HG02623 (cell line): ENCODE measurements at regions not wholly inside any gene's neighbourhood (a gene's known extent, or its start where the extent isn't known, plus 50 kb on each side); places are given as distances from the start of the nearest gene placed in this dataset.
"Not testable (repeated sequence)": the region's sequence is repeated elsewhere in the genome, so short reads cannot be mapped to it uniquely, and the experiment has no call there.

Experiments
- ATAC-seq: cut with Tn5 transposase; IDR thresholded peaks from one replicate; pipeline ENCODE4 v1.9.1; 2021; ENCODE audit warnings: moderate library complexity; ENCODE audit not compliant: unreplicated experiment

GRCh38 chr7:110514975-110515551, 575.9 kb upstream of the LRRN3 start:
- not testable (repeated sequence) for ATAC-seq

DNA sequence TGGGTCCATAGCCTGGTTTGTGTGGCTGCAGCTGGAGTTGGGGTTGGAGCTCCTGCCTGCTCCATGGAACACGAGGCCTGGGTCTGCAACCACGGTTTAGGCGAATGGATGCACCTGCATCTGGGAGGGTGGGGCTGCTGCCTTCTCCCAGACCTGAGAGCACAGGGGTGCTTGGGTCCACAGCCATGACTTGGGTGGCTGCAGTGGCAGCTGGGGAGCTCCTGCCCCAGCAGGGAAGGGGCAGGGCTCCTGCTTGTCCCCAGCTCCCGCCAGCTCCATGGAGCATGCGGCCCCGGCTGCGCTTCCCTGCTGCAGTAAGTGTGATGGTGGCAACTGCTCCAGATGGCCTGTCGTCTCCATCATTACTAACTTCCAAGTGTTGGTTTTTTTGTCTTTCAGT, 571.1 kb upstream of the LRRN3 start:
- ATAC-seq: no peak

GRCh38 chr7:110521357-110521911, 569.5 kb upstream of the LRRN3 start:
- no peak for ATAC-seq

GRCh38 chr7:110522061-110522760, 568.7 kb upstream of the LRRN3 start:
- ATAC-seq: no peak

DNA sequence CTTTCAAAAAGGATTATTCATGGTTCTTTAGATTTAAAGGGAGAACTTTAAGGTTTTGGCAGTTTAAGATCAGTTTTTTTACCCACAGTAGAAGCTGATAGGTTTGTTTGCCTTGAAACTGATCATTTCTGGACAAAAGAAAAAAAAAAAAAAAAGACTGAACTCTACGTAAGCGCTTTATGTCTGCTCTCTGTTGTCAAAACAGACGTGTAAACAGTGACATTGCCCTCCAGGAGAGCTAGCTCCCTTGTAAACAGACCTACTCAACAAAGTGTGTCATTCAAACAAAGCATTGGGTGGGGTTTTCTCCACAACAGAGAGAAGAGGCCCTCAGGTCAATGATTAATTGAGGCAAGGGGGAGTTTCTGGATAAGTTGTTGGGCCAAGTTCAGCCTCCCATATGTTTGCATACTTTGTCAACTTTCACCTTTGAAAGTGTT, 568.1 kb upstream of the LRRN3 start:
- ATAC-seq: no peak

- ATAC-seq: no peak
Observed at GRCh38 chr7:110529175-110529574, 561.8 kb upstream of the LRRN3 start.

GRCh38 chr7:110531186-110531585, 559.7 kb upstream of the LRRN3 start:
- no peak for ATAC-seq

GRCh38 chr7:110534241-110534931, 556.5 kb upstream of the LRRN3 start:
- no peak for ATAC-seq

DNA sequence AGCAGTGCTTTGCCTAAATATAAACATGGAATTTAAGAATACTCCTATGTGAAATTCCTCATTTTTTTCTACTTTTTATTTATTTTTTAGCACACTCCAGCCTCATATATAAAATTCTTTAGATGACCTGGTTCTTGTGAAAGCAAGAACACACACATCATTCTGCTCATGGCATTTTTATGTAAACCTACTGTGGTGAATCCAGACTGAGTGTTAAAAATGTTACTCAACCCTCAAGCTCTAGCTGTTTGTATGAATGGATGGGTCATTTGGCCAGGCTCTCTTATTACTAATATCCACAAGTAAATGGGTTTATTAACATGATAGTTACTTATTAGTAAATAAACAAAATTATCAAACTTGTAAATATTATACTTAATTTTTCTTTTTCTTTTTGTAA, 551.7 kb upstream of the LRRN3 start:
- ATAC-seq: no peak

DNA sequence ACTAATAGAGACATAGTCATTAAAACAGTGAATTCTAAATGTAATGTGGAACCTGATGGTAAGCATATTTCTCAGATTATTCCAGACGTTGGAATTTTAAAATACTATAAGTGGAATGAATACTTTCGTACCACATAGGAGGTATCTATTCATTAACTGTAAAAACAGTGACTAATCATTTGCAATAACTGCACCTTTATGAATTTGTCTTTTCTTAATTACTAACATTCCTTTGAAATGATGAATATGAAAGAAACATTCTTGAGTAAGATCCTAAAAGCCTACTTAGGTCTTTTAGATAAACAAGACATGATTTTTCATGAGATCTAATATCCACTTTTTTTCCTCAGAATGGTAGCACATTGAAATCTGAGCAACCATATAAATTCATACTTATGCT, 549.0 kb upstream of the LRRN3 start:
- ATAC-seq: no peak

- no peak for ATAC-seq
Observed at GRCh38 chr7:110544194-110544593, 546.7 kb upstream of the LRRN3 start.

- no peak for ATAC-seq
Observed at GRCh38 chr7:110548372-110548771, 542.6 kb upstream of the LRRN3 start.

DNA sequence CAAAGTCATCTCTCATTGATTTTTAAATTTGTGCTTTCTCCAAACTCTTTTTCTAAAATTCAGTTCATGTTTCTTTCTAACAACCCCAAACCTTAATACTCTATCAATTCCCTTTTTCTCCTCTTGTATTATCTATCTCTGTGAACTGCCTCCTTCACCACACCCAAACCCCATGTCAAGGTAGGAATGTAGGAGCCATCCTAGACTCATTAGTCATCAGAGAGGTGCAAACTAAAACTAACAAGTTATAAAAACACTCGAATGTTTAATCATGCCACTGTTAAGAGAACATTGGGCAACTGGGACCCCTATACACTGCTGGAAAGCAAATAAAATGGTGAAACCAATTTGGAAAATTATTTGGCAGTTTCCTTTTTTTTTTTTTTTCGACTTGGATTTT, 533.8 kb upstream of the LRRN3 start:
- no peak for ATAC-seq

DNA sequence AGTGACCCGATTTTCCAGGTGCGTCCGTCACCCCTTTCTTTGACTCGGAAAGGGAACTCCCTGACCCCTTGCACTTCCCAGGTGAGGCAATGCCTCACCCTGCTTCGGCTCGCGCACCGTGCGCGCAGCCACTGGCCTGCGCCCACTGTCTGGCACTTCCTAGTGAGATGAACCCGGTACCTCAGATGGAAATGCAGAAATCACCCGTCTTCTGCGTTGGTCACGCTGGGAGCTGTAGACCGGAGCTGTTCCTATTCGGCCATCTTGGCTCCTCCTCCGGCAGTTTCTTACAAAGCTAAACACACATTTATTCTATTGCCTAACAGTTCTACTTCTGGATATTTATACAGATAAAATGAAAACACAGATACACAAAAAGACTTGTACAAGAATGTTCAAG, 527.6 kb upstream of the LRRN3 start:
- not testable (repeated sequence) for ATAC-seq

GRCh38 chr7:110564246-110564645, 526.7 kb upstream of the LRRN3 start:
- no peak for ATAC-seq

GRCh38 chr7:110568388-110568787, 522.5 kb upstream of the LRRN3 start:
- ATAC-seq: no peak

DNA sequence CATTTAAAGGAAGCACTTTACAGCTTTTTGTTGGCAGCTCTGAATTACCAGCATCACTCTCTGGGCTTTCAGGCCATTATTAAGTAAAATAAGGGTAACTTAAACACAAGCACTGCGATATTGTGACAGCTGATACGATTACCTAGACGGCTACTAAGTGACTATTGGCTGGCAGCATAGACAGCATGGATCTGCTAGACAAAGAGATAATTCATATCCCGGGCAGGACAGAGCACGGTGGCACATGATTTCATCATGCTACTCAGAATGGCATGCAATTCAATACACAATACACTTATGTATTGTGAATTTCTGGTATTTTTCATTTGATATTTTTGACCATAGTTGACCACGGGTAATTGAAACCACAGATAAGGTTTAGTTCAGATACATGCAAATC, 522.0 kb upstream of the LRRN3 start:
- no peak for ATAC-seq

- no peak for ATAC-seq
Observed at GRCh38 chr7:110569486-110570205, 521.3 kb upstream of the LRRN3 start.

DNA sequence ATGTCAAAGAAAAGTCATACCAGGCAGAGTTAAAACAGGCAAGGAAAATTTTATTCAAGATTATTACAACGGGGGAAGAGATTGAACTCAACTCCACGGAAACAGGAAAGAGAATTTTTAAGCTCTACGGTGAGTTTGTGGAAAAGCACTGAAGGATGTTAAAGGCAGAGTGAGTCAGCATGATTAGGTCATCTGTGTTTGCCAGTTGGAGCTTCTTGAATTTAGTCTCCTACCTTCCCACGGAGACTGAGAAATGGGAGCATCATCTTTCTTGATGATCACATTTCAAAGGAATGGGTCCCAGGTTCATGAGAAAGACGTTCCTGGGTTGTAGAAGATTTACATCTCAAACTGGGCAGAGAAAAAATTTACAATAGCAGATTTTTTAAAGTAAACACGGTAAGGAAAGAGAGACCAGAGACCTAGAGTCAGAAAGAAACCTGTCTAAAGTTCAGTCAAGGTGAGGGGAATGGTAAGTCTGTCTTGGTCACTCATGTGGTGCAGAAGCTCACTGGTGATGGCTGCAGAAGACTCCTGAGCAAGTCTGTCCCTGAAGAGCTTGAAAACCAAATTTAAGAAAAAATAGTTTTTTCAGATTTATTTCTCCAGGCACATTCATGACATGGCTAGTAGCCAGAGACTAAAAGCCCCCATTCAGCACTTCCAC, 516.9 kb upstream of the LRRN3 start:
- ATAC-seq: no peak

DNA sequence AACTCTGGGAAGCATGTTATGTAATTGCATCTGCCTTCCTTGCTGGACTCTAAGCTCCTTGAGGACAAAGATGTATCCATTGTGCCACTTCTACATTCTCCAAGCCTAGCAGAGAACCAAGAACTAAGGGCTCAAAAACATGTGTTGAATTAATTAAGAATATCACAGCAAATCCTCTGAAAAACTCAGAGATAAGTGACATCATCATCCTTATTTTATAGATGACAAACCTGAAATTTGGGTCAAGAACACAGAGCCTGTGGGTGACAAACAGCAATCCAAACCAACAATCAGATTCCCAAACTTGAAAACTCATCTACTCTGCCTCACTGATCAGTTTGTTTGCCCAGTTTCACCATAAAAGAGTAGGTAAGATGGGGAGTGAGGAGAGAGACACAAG, 503.6 kb upstream of the LRRN3 start:
- ATAC-seq: no peak

DNA sequence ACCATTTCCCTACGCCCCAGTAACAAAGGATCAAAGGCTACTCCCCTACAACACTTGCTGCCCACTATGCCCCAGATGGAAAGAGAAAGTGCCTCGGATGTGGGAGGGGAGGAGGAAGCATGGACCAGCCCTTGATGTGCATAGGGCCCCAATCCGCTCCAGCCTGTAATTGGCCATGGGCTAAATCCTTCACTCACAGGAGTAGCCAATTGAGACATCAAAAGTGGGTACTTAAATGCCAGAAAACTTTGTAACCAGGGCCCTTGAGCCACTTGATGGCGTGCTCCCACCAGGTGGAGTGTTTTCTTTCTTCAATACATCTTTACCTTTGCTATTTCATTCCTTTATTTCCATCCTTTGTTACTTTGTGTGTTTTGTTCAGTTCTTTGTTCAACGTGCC, 500.5 kb upstream of the LRRN3 start:
- ATAC-seq: no peak
